HUES64 (cell line): ENCODE measurements at regions not wholly inside any gene's neighbourhood (a gene's known extent, or its start where the extent isn't known, plus 50 kb on each side); places are given as distances from the start of the nearest gene placed in this dataset.

Source experiments
- H3K27ac ChIP-seq: 2 replicates; pipeline ENCODE4 v1.7.0; 2013; ENCODE audit warnings: low read depth, low read length, inconsistent platforms
- H3K27me3 ChIP-seq: 2 replicates; pipeline ENCODE4 v1.6.1; 2013; ENCODE audit warnings: mild to moderate bottlenecking, low read length; ENCODE audit not compliant: insufficient read depth
- H3K36me3 ChIP-seq: 2 replicates; pipeline ENCODE4 v1.6.1; 2013; ENCODE audit warnings: mild to moderate bottlenecking, low read length; ENCODE audit not compliant: insufficient read depth
- H3K4me1 ChIP-seq: 2 replicates; pipeline ENCODE4 v1.6.1; 2013; ENCODE audit warnings: mild to moderate bottlenecking, low read length, moderate library complexity; ENCODE audit not compliant: insufficient read depth
- H3K4me3 ChIP-seq: 2 replicates; pipeline ENCODE4 v1.5.1; 2013; ENCODE audit warnings: mild to moderate bottlenecking, low read length, moderate library complexity
- H3K9ac ChIP-seq: 2 replicates; pipeline ENCODE4 v1.6.1; 2013; ENCODE audit warnings: mild to moderate bottlenecking, low read depth, low read length
- H3K9me3 ChIP-seq: 2 replicates; pipeline ENCODE4 v1.6.1; 2013; ENCODE audit warnings: low read depth, low read length; ENCODE audit not compliant: insufficient read depth
- WGBS: fragments of 150-250, 120-280 bp; methylation state at CpG from one replicate; pipeline ENCODE4 v1.1.7; 2013; ENCODE audit warnings: missing lambda C conversion rate; 5-methylcytosine and 5-hydroxymethylcytosine counted together

- Histone ChIP-seq H3K4me1 (no peaks in the 10 kb centered on the region), H3K4me3 (no peak overlapping the region), H3K27me3 (no peaks in the 10 kb centered on the region), H3K27ac (no peak overlapping the region), H3K36me3 (no peaks in the 10 kb centered on the region), H3K9ac (no peak overlapping the region), H3K9me3 (no peaks in the 10 kb centered on the region)
- 91% methylated on average over 3 of the region's 3 CpGs for WGBS
Observed at GRCh38 chr10:8128511-8128910, 74.0 kb downstream of the GATA3 start.

- Histone ChIP-seq H3K36me3 (no peaks in the 10 kb centered on the region), H3K27me3 (no peaks in the 10 kb centered on the region), H3K9ac (no peak overlapping the region), H3K4me3 (no peak overlapping the region), H3K4me1 (no peaks in the 10 kb centered on the region), H3K27ac (no peak overlapping the region), H3K9me3 (no peaks in the 10 kb centered on the region)
- WGBS, result 93% methylated on average over 2 of the region's 2 CpGs
Observed at GRCh38 chr10:8129438-8129837, 75.0 kb downstream of the GATA3 start.

- H3K4me1 ChIP-seq, result no peaks in the 10 kb centered on the region
- no peak overlapping the region for H3K9ac ChIP-seq
- H3K4me3 ChIP-seq, result no peak overlapping the region
- H3K27ac ChIP-seq, result no peak overlapping the region
- 94% methylated on average over 8 of the region's 8 CpGs for WGBS
- no peaks in the 10 kb centered on the region for H3K36me3 ChIP-seq
- no peaks in the 10 kb centered on the region for H3K9me3 ChIP-seq
- no peaks in the 10 kb centered on the region for H3K27me3 ChIP-seq
Observed at GRCh38 chr10:8130973-8131911, 76.8 kb downstream of the GATA3 start.

- H3K36me3 ChIP-seq, result no peaks in the 10 kb centered on the region
- H3K9me3 ChIP-seq, result no peaks in the 10 kb centered on the region
- WGBS, result 93% methylated on average over 6 of the region's 8 CpGs
- no peak overlapping the region for H3K9ac ChIP-seq
- no peak overlapping the region for H3K27ac ChIP-seq
- no peaks in the 10 kb centered on the region for H3K27me3 ChIP-seq
- no peaks in the 10 kb centered on the region for H3K4me1 ChIP-seq
- H3K4me3 ChIP-seq, result no peak overlapping the region
Observed at GRCh38 chr10:8133146-8133545, 78.7 kb downstream of the GATA3 start.

GRCh38 chr10:8136736-8137135, 82.2 kb downstream of the GATA3 start:
- Histone ChIP-seq H3K4me3 (no peak overlapping the region), H3K9me3 (no peaks in the 10 kb centered on the region), H3K9ac (no peak overlapping the region), H3K36me3 (no peaks in the 10 kb centered on the region), H3K4me1 (no peaks in the 10 kb centered on the region), H3K27me3 (no peaks in the 10 kb centered on the region), H3K27ac (no peak overlapping the region)
- WGBS, result 96% methylated on average over 2 of the region's 2 CpGs

- WGBS, result 96% methylated on average over 6 of the region's 6 CpGs
- Histone ChIP-seq H3K9me3 (no peaks in the 10 kb centered on the region), H3K4me3 (no peak overlapping the region), H3K4me1 (no peaks in the 10 kb centered on the region), H3K36me3 (no peaks in the 10 kb centered on the region), H3K27ac (no peak overlapping the region), H3K27me3 (no peaks in the 10 kb centered on the region), H3K9ac (no peak overlapping the region)
Observed at GRCh38 chr10:8137272-8137681, 82.8 kb downstream of the GATA3 start.

- Histone ChIP-seq H3K27me3 (no peaks in the 10 kb centered on the region), H3K27ac (no peak overlapping the region), H3K4me1 (no peaks in the 10 kb centered on the region), H3K4me3 (no peak overlapping the region), H3K9ac (no peak overlapping the region), H3K36me3 (no peaks in the 10 kb centered on the region), H3K9me3 (no peaks in the 10 kb centered on the region)
- 93% methylated on average over 6 of the region's 6 CpGs for WGBS
Observed at GRCh38 chr10:8137726-8138125, 83.2 kb downstream of the GATA3 start.

- no peaks in the 10 kb centered on the region for H3K27me3 ChIP-seq
- H3K4me1 ChIP-seq, result no peaks in the 10 kb centered on the region
- no peak overlapping the region for H3K9ac ChIP-seq
- H3K4me3 ChIP-seq, result no peak overlapping the region
- WGBS, result 91% methylated on average over 3 of the region's 3 CpGs
- H3K36me3 ChIP-seq, result no peaks in the 10 kb centered on the region
- H3K9me3 ChIP-seq, result no peaks in the 10 kb centered on the region
- H3K27ac ChIP-seq, result no peak overlapping the region
Observed at GRCh38 chr10:8138471-8138870, 84.0 kb downstream of the GATA3 start.

- WGBS, result 95% methylated on average over 4 of the region's 4 CpGs
- Histone ChIP-seq H3K4me1 (no peaks in the 10 kb centered on the region), H3K9ac (no peak overlapping the region), H3K36me3 (no peaks in the 10 kb centered on the region), H3K27ac (no peak overlapping the region), H3K27me3 (no peaks in the 10 kb centered on the region), H3K9me3 (no peaks in the 10 kb centered on the region), H3K4me3 (no peak overlapping the region)
Observed at GRCh38 chr10:8144496-8144895, 90.0 kb downstream of the GATA3 start.

GRCh38 chr10:8146650-8147049, 92.2 kb downstream of the GATA3 start:
- Histone ChIP-seq H3K27ac (no peak overlapping the region), H3K4me3 (no peak overlapping the region), H3K27me3 (no peaks in the 10 kb centered on the region), H3K4me1 (peaks cover 14% of the 10 kb centered on the region; the same call in 1 of the 2 replicates), H3K36me3 (no peaks in the 10 kb centered on the region), H3K9me3 (no peaks in the 10 kb centered on the region), H3K9ac (no peak overlapping the region)
- 82% methylated on average over 9 of the region's 9 CpGs for WGBS

- H3K4me3 ChIP-seq, result no peak overlapping the region
- H3K27me3 ChIP-seq, result no peaks in the 10 kb centered on the region
- 84% methylated on average over 12 of the region's 12 CpGs for WGBS
- H3K27ac ChIP-seq, result no peak overlapping the region; the same call in 1 of the 2 replicates
- peaks cover 14% of the 10 kb centered on the region; the same call in 1 of the 2 replicates for H3K4me1 ChIP-seq
- H3K9ac ChIP-seq, result no peak overlapping the region
- no peaks in the 10 kb centered on the region for H3K36me3 ChIP-seq
- no peaks in the 10 kb centered on the region for H3K9me3 ChIP-seq
Observed at GRCh38 chr10:8149991-8150390, 95.5 kb downstream of the GATA3 start.
